K562 (cell line): ENCODE measurements at regions not wholly inside any gene's neighbourhood (a gene's known extent, or its start where the extent isn't known, plus 50 kb on each side); places are given as distances from the start of the nearest gene placed in this dataset.

ENCODE experiments used
- ATAC-seq: fragments of 200-7000 bp; cut with Tn5 transposase; 3 replicates; pipeline ENCODE4 v1.9.1; 2020; ENCODE audit warnings: moderate library complexity
- BruUV-seq: library from RNA; stranded (reverse); fragments of 400-500 nt; replicated peaks from 2 replicates; lab custom pipeline; 2021; lab: Mats Ljungman, UMichigan
- CTCF ChIA-PET: fragments of 300-600 bp; formaldehyde crosslinking; extraction: SDS; loops from one replicate; lab custom pipeline; 2021; ENCODE audit warnings: low intra/inter-chr PET ratio; lab: Yijun Ruan, JAX
- POLR2A ChIA-PET: fragments of 300-600, 350-650 bp; sonication (Branson Sonifier 250); formaldehyde crosslinking; extraction: SDS; loops from one replicate; lab custom pipeline; 2021; ENCODE audit warnings: antibody characterized with exemption, inconsistent platforms; lab: Yijun Ruan, JAX
- DNase-seq, 4 experiments: peaks; one replicate each; pipeline versions ENCODE4 v3.0.0 to v3.0.0-alpha.2; 2011 to 2018; ENCODE audit warnings: low spot score in 3 of 4, mixed read lengths in 3 of 4; ENCODE audit errors: extremely low read depth in 1 of 4
- FAIRE-seq: peaks from 2 replicates; lab custom pipeline; 2011; peaks lifted over from hg19 to GRCh38; lab: Jason Lieb, UNC
- H2AFZ ChIP-seq: 2 replicates; pipeline ENCODE4 v1.6.0; 2011; ENCODE audit warnings: low read depth, low read length, control low read depth, inconsistent platforms
- H3K27ac ChIP-seq: fragments of 200-600 bp; 3 replicates; pipeline ENCODE4 v1.8.0; 2011; ENCODE audit warnings: low read depth, mild to moderate bottlenecking, control low read depth, inconsistent platforms, low read length, moderate library complexity, mixed read lengths; ENCODE audit errors: extremely low read depth
- H3K27me3 ChIP-seq, 2 experiments: fragments of 300-600 bp in 1 of 2; 2 replicates in 1 of 2; 3 replicates in 1 of 2; pipeline versions ENCODE4 v1.6.0 to v1.8.0; 2011; ENCODE audit warnings: inconsistent platforms in 2 of 2, low read length in 2 of 2, mild to moderate bottlenecking in 1 of 2, mixed read lengths in 1 of 2, moderate library complexity in 1 of 2; ENCODE audit not compliant: control insufficient read depth in 2 of 2, insufficient read depth in 2 of 2
- H3K36me3 ChIP-seq: fragments of 300-600 bp; 3 replicates; pipeline ENCODE4 v1.8.0; 2011; ENCODE audit warnings: mild to moderate bottlenecking, low read length, inconsistent platforms; ENCODE audit not compliant: control insufficient read depth, insufficient read depth
- H3K4me1 ChIP-seq, 2 experiments: fragments of 200-600 bp in 1 of 2; replicated peaks in 1 of 2; 2 replicates in 1 of 2; 3 replicates in 1 of 2; pipeline versions ENCODE4 v1.5.1 to v1.8.0; 2011; ENCODE audit warnings: inconsistent platforms in 2 of 2, low read length in 2 of 2, mild to moderate bottlenecking in 1 of 2, mixed read lengths in 1 of 2, moderate library complexity in 1 of 2; ENCODE audit not compliant: control insufficient read depth in 2 of 2, insufficient read depth in 2 of 2
- H3K4me2 ChIP-seq: 2 replicates; pipeline ENCODE4 v1.6.1; 2011; ENCODE audit warnings: low read length, control low read depth, inconsistent platforms, mixed read lengths; ENCODE audit not compliant: insufficient read depth
- H3K4me3 ChIP-seq: fragments of 200-600 bp; sonication (generic), shearing (Covaris generic); 2 replicates; pipeline ENCODE4 v1.5.1; 2016; ENCODE audit warnings: control low read depth, inconsistent platforms
- H3K79me2 ChIP-seq: fragments of 200-600 bp; 3 replicates; pipeline ENCODE4 v1.8.0; 2011; ENCODE audit warnings: low read length, inconsistent platforms; ENCODE audit not compliant: control insufficient read depth, insufficient read depth
- H3K9ac ChIP-seq, 2 experiments: 2 replicates each; pipeline versions ENCODE4 v1.6.0 to v1.6.1; 2011; ENCODE audit warnings: low read depth in 2 of 2, low read length in 2 of 2, control low read depth in 1 of 2, inconsistent platforms in 1 of 2, mild to moderate bottlenecking in 1 of 2, mixed read lengths in 1 of 2; ENCODE audit not compliant: insufficient read depth in 1 of 2
- H3K9me1 ChIP-seq: one replicate; pipeline ENCODE4 v1.6.0; 2011; ENCODE audit warnings: inconsistent platforms, mild to moderate bottlenecking, low read length, moderate library complexity; ENCODE audit not compliant: control insufficient read depth, insufficient read depth
- H3K9me3 ChIP-seq: replicated peaks from 2 replicates; pipeline ENCODE4 v1.5.1; 2011; ENCODE audit warnings: low read depth, low read length, inconsistent platforms; ENCODE audit not compliant: control insufficient read depth, insufficient read depth
- H4K20me1 ChIP-seq: replicated peaks from 2 replicates; pipeline ENCODE4 v1.6.1; 2011; ENCODE audit warnings: low read length, inconsistent platforms, mixed read lengths; ENCODE audit not compliant: control insufficient read depth, insufficient read depth
- ATF7 ChIP-seq: fragments of 450-650 bp; IDR thresholded peaks from 2 replicates; pipeline ENCODE4 v1.7.1; 2014; ENCODE audit warnings: mild to moderate bottlenecking, moderate library complexity
- BCL6 ChIP-seq: fragments of 250-450 bp; sonication (Bioruptor Pico); IDR thresholded peaks from 2 replicates; pipeline ENCODE4 v1.4.0; 2020
- BCLAF1 ChIP-seq, 2 experiments: fragments of 450-650 bp in 1 of 2; IDR thresholded peaks; 2 replicates each; pipeline ENCODE4 v1.6.1; 2011 to 2017; ENCODE audit warnings: low read depth in 2 of 2, antibody characterized with exemption in 1 of 2, borderline replicate concordance in 1 of 2, low read length in 1 of 2, mild to moderate bottlenecking in 1 of 2, mixed read lengths in 1 of 2; ENCODE audit not compliant: control insufficient read depth in 1 of 2
- DACH1 ChIP-seq: fragments of 450-650 bp; IDR thresholded peaks from 2 replicates; pipeline ENCODE4 v1.6.1; 2018; ENCODE audit not compliant: partially characterized antibody
- FOXP4 ChIP-seq: sonication (generic); formaldehyde crosslinking; IDR thresholded peaks from 2 replicates; pipeline ENCODE4 v1.8.0; 2022; ENCODE audit warnings: mild to moderate bottlenecking, missing genetic modification reagents, borderline replicate concordance
- GMEB1 ChIP-seq: fragments of 250-450 bp; sonication (Bioruptor Pico); IDR thresholded peaks from 2 replicates; pipeline ENCODE4 v1.4.0; 2020; ENCODE audit warnings: mild to moderate bottlenecking
- MAFF ChIP-seq: IDR thresholded peaks from 2 replicates; pipeline ENCODE4 v1.6.1; 2012; ENCODE audit warnings: low read length, improper control_type of control experiment
- MBD1 ChIP-seq: fragments of 250-450 bp; sonication (Bioruptor Pico); IDR thresholded peaks from 2 replicates; pipeline ENCODE4 v1.8.0; 2022; ENCODE audit warnings: inconsistent platforms
- MXI1 ChIP-seq: IDR thresholded peaks from 2 replicates; pipeline ENCODE4 v1.6.1; 2011; ENCODE audit warnings: low read depth, mild to moderate bottlenecking, improper control_type of control experiment, low read length
- PRMT5 ChIP-seq: sonication (generic); formaldehyde crosslinking; IDR thresholded peaks from 2 replicates; pipeline ENCODE4 v1.5.0; 2020; ENCODE audit warnings: missing genetic modification reagents
- SRSF9 ChIP-seq: fragments of 200-400 bp; formaldehyde crosslinking; IDR thresholded peaks from 2 replicates; pipeline ENCODE4 v1.6.1; 2017; ENCODE audit warnings: low read depth, low read length, borderline replicate concordance
- ZBTB1 ChIP-seq: sonication (generic); formaldehyde crosslinking; IDR thresholded peaks from 2 replicates; pipeline ENCODE4 v1.8.1; 2023; ENCODE audit warnings: missing genetic modification reagents, low read depth, mild to moderate bottlenecking, borderline replicate concordance
- ZEB2 ChIP-seq: fragments of 450-650 bp; IDR thresholded peaks from 2 replicates; pipeline ENCODE4 v1.6.1; 2016
- ZNF217 ChIP-seq: sonication (generic); formaldehyde crosslinking; IDR thresholded peaks from 2 replicates; pipeline ENCODE4 v1.8.0; 2022; ENCODE audit warnings: mild to moderate bottlenecking, missing genetic modification reagents
- ZNF77 ChIP-seq: fragments of 250-450 bp; sonication (Bioruptor Pico); IDR thresholded peaks from 2 replicates; pipeline ENCODE4 v1.5.0; 2020
- WGBS: fragments of 100-300 bp; shearing (Covaris generic); methylation state at CpG from one replicate; pipeline ENCODE4 v1.1.6; 2016; ENCODE audit warnings: low coverage, mixed read lengths; ENCODE audit not compliant: insufficient coverage; ENCODE audit errors: missing lambda C conversion rate; 5-methylcytosine and 5-hydroxymethylcytosine counted together
- in situ Hi-C: fragments of 300-500 bp; cut with MboI; formaldehyde crosslinking; loops from 4 replicates; pipeline ENCODE4 v1.15.0; 2018; ENCODE audit warnings: inconsistent platforms, mixed read lengths
- intact Hi-C: fragments of 100-400 bp; cut with micrococcal nuclease; formaldehyde crosslinking; loops from 2 replicates; pipeline ENCODE4 v1.14.2; 2022

GRCh38 chr2:5145053-5145452 is 547.1 kb upstream of the SOX11 start (continued):
- TF ChIP-seq MAFF: no peak
- no peak for TF ChIP-seq PRMT5
- TF ChIP-seq ZEB2: no peak

GRCh38 chr2:5145801-5146200 is 546.4 kb upstream of the SOX11 start:
- BruUV-seq: no TSS peak
- CTCF ChIA-PET: no interaction called here
- H3K79me2 ChIP-seq: no peaks in the 10 kb centered on the region
- no peaks in the 10 kb centered on the region for H4K20me1 ChIP-seq
- H3K9me1 ChIP-seq: no peaks in the 10 kb centered on the region
- no peaks in the 10 kb centered on the region for H3K27me3 ChIP-seq
- H3K4me1 ChIP-seq: no peaks in the 10 kb centered on the region
- 0% methylated on average over 4 of the region's 4 CpGs for WGBS
- no peak overlapping the region for H3K9ac ChIP-seq
- FAIRE-seq: no peak
- POLR2A ChIA-PET: no interaction called here
- H2AFZ ChIP-seq: no peak overlapping the region
- in situ Hi-C loops (no loop called here), intact Hi-C loops (no loop called here)
- H3K4me3 ChIP-seq: no peak overlapping the region
- H3K4me2 ChIP-seq: no peak overlapping the region
- no peak for DNase-seq
- ATAC-seq: no peak
- no peaks in the 10 kb centered on the region for H3K36me3 ChIP-seq
- no peak overlapping the region for H3K27ac ChIP-seq
- no peaks in the 10 kb centered on the region for H3K9me3 ChIP-seq
- TF ChIP-seq FOXP4 (no peak), MBD1 (no peak), BCLAF1 (IDR thresholded peaks at IDR 0.05; ENCODE audit: borderline replicate concordance in 1 of 2, control insufficient read depth in 1 of 2, low read depth in 2 of 2, low read length in 1 of 2) (no peak), SRSF9 (no peak), GMEB1 (CRISPR knock-in tag) (no peak), ZBTB1 (CRISPR knock-in tag) (no peak), DACH1 (no peak), ATF7 (no peak), ZNF217 (CRISPR knock-in tag) (no peak), MXI1 (no peak), BCL6 (CRISPR knock-in tag) (no peak), ZNF77 (CRISPR knock-in tag) (no peak)
